ENCODE measurements at regions not wholly inside any gene's neighbourhood (a gene's known extent, or its start where the extent isn't known, plus 50 kb on each side); places are given as distances from the start of the nearest gene placed in this dataset.

GRCh38 chr7:145331076-145331475, 495.2 kb upstream of the TPK1 start:
- Histone ChIP-seq H3K27me3 (no peaks in the 10 kb centered on the region), H3K4me1 (ENCODE audit: low read depth) (no peaks in the 10 kb centered on the region), H3K9me3 (ENCODE audit: low read depth) (no peaks in the 10 kb centered on the region), H3K4me3 (no peak overlapping the region), H3K27ac (no peak overlapping the region), H3K36me3 (no peaks in the 10 kb centered on the region)
- DNase-seq (ENCODE audit: low read depth in 1 of 2, low spot score in 1 of 2): no peak
- TF ChIP-seq CTCF (IDR thresholded peaks at IDR 0.05; ENCODE audit: low read depth, low read length): no peak

- no peaks in the 10 kb centered on the region for H3K36me3 ChIP-seq
- no peak overlapping the region for H3K4me3 ChIP-seq
- H3K4me1 ChIP-seq (ENCODE audit: low read depth): no peaks in the 10 kb centered on the region
- DNase-seq (ENCODE audit: low read depth in 1 of 2, low spot score in 1 of 2): no peak
- no peak overlapping the region for H3K27ac ChIP-seq
- no peaks in the 10 kb centered on the region for H3K9me3 ChIP-seq (ENCODE audit: low read depth)
- no peak for TF ChIP-seq CTCF (IDR thresholded peaks at IDR 0.05; ENCODE audit: low read depth, low read length)
- no peaks in the 10 kb centered on the region for H3K27me3 ChIP-seq
Observed at GRCh38 chr7:145327646-145328045, 491.8 kb upstream of the TPK1 start.

- H3K9me3 ChIP-seq (ENCODE audit: low read depth): no peaks in the 10 kb centered on the region
- no peak for TF ChIP-seq CTCF (IDR thresholded peaks at IDR 0.05; ENCODE audit: low read depth, low read length)
- no peak overlapping the region for H3K4me3 ChIP-seq
- H3K4me1 ChIP-seq (ENCODE audit: low read depth): no peaks in the 10 kb centered on the region
- H3K27me3 ChIP-seq: no peaks in the 10 kb centered on the region
- no peak for DNase-seq (ENCODE audit: low read depth in 1 of 2, low spot score in 1 of 2)
- no peaks in the 10 kb centered on the region for H3K36me3 ChIP-seq
- H3K27ac ChIP-seq: no peak overlapping the region
Observed at GRCh38 chr7:145324081-145324480, 488.2 kb upstream of the TPK1 start.

- Histone ChIP-seq H3K27me3 (no peaks in the 10 kb centered on the region), H3K4me3 (no peak overlapping the region), H3K9me3 (ENCODE audit: low read depth) (no peaks in the 10 kb centered on the region), H3K36me3 (no peaks in the 10 kb centered on the region), H3K4me1 (ENCODE audit: low read depth) (no peaks in the 10 kb centered on the region), H3K27ac (no peak overlapping the region)
- no peak for TF ChIP-seq CTCF (IDR thresholded peaks at IDR 0.05; ENCODE audit: low read depth, low read length)
- no peak for DNase-seq (ENCODE audit: low read depth in 1 of 2, low spot score in 1 of 2)
Observed at GRCh38 chr7:145313551-145313950, 477.7 kb upstream of the TPK1 start.

- DNase-seq (ENCODE audit: low read depth in 1 of 2, low spot score in 1 of 2): no peak
- no peak for TF ChIP-seq CTCF (IDR thresholded peaks at IDR 0.05; ENCODE audit: low read depth, low read length)
- Histone ChIP-seq H3K9me3 (ENCODE audit: low read depth) (no peaks in the 10 kb centered on the region), H3K27ac (no peak overlapping the region), H3K4me1 (ENCODE audit: low read depth) (no peaks in the 10 kb centered on the region), H3K27me3 (no peaks in the 10 kb centered on the region), H3K4me3 (no peak overlapping the region), H3K36me3 (no peaks in the 10 kb centered on the region)
Observed at GRCh38 chr7:145293754-145294153, 457.9 kb upstream of the TPK1 start.

- H3K4me3 ChIP-seq: no peak overlapping the region
- TF ChIP-seq CTCF (IDR thresholded peaks at IDR 0.05; ENCODE audit: low read depth, low read length): no peak
- H3K4me1 ChIP-seq (ENCODE audit: low read depth): no peaks in the 10 kb centered on the region
- no peaks in the 10 kb centered on the region for H3K27me3 ChIP-seq
- no peak for DNase-seq (ENCODE audit: low read depth in 1 of 2, low spot score in 1 of 2)
- H3K27ac ChIP-seq: no peak overlapping the region
- no peaks in the 10 kb centered on the region for H3K36me3 ChIP-seq
- H3K9me3 ChIP-seq (ENCODE audit: low read depth): no peaks in the 10 kb centered on the region
Observed at GRCh38 chr7:145293228-145293701, 457.4 kb upstream of the TPK1 start.
